Ramos (cell line): ENCODE measurements at regions not wholly inside any gene's neighbourhood (a gene's known extent, or its start where the extent isn't known, plus 50 kb on each side); places are given as distances from the start of the nearest gene placed in this dataset.

Source experiments
- in situ Hi-C: fragments of 300-500 bp; cut with MboI; formaldehyde crosslinking; loops from one replicate; pipeline ENCODE4 v1.14.3; 2022; ENCODE audit warnings: low sequenced_read_pairs; ENCODE audit not compliant: unreplicated experiment

- in situ Hi-C loops, result no loop called here
Measured at GRCh38 chr1:98099501-98099900, 178.7 kb upstream of the DPYD start.

DNA sequence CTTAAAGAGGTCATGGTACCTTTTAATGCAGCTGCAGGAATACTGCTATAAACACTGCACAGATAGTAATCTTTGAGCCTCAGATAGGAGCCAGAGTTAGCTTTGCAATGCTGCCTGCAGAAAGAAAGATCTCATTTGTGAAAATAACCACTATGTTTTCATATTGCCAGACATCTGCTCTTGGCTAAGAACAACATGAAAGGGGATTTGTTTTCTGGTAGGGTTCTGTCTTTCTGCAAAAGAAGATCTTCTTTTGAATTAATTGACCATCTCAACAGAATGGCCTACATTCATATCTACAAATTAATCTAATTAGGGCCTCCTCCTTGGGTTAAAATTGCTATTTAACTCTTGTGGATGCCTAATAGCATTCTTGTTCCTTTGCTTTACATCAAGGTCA is 177.6 kb upstream of the DPYD start:
- in situ Hi-C loops, result no loop called here

DNA sequence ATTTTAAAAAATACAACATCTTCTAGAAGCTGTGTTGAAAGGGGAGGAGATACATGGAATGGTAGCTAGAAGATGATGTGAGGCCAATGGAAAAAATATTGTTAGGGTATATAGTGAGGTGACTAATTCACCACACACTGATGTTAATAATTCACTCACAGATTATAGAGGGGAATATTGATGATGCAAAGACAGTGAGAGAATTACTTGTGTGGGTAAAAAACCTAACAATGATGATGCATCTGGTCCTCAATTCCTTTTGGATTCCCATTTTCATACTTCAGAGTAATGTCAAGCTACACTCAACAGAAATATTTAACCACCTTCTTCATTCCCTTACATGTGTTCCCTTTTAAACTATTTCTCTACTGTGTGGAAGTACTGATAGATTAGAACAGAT is 169.5 kb upstream of the DPYD start:
- in situ Hi-C loops, result no loop called here

DNA sequence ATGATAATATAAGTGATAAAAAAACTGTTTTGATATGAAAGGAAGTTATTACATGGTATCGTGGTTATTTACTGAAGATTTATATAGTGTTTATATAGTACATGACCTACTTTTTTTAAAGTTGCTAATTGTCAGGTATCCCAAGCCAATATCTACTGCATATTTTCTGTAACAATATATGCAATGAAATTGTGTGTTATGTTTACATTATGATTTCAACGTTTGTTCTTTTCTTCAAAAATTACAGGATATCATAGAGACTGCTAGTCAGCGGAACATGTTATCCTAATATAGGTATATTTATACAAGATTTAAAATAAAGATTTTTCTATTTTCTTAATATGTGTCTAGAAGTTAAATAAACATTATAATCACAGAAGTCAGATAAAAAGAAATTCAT is 167.5 kb upstream of the DPYD start:
- in situ Hi-C loops, result no loop called here

- in situ Hi-C loops, result no loop called here
Measured at GRCh38 chr1:98086796-98087441, 166.1 kb upstream of the DPYD start.

DNA sequence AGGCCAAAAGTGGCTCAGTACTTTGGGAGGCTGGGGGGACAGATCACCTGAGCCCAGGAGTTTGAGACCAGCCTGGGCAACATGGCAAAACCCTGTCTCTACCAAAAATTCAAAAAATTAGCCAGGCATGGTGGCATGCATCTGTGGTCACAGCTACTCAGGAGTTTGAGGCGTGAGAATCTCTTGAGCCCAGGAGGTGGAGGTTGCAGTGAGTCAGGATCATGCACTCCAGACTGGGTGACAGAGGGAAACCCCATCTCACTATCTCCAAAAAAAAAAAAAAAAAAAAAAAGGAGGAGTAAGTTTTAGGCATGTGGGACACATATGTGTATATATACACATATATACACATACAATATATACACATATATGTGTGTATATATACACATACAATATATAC is 165.3 kb upstream of the DPYD start:
- in situ Hi-C loops, result no loop called here

DNA sequence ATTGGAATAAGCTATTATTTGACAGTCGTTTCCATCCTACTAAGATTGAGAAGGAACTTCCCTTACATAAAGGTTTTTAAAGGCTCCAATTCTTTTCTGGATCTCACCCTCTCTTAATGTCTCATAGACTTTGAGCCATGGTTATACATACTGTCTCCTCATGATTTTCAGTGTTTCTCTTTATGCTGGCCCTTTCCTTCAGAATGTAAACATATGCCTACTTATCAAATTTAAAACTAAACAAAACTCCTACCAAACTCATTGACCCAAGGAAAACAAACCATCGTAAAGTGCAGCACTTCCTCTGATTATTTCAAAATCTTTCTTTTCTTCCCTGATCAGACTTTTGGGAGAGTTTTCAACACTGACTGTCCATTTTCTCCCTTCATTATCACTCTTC is 163.4 kb upstream of the DPYD start:
- in situ Hi-C loops, result no loop called here

- in situ Hi-C loops, result no loop called here
Measured at GRCh38 chr1:98081944-98082343, 161.1 kb upstream of the DPYD start.

DNA sequence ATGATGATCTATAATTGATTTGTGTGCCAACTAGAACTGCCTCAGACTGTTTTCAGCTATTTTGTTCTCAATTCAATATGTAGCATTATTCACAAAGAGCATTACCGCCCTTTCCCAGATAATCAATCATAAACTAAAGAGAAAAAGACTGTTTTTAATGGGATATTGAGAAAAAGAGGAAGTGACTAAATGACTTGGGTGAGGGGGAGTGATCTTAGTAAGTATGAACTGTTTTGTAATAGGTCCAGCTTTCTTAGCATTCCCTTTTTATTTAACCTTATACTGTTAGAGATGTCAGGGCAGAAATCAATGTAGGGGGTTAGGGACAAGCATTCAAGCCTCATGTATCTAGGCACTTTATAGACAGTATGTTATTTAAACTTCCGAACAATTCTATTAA is 157.8 kb upstream of the DPYD start:
- in situ Hi-C loops, result no loop called here

- in situ Hi-C loops, result no loop called here
Measured at GRCh38 chr1:98077691-98078090, 156.9 kb upstream of the DPYD start.

DNA sequence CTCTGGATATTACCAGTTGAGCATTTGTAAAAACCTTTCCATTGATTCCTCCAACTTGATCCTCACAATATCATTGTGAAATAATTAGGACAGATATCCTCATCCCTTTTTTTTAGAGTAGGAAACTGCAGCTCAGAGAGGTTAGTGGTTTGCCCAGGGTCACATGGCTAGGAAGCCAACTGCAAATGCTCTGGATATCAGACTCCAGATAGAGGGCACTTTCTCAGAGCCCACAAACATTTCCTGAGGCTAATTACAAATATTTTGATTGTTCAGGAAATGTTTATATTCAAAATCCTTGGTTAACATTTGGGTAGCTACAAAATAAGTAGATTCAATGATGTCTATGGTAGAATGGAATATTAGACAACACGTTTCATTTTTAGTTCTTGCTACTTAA is 154.8 kb upstream of the DPYD start:
- in situ Hi-C loops, result no loop called here

DNA sequence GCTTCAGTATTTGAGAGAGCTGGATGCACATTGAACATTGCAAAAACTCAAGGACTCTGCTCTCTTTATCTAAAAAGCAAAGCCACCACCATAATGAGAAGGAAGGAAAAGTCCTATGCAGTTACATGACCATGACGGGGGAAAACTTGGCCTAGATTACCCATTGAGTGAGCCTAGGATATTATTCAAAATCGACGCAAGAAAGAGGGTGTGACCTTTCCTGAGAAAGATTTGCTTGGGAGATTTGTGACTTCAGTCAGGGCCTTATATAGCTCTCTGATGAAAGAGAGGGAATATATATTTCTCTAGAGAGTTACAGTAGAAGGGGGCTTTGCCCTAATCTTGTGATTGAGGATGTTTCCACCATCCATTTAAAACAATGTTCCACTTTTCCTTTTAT is 153.0 kb upstream of the DPYD start:
- in situ Hi-C loops, result no loop called here

- in situ Hi-C loops, result no loop called here
Measured at GRCh38 chr1:98073106-98073505, 152.3 kb upstream of the DPYD start.

GRCh38 chr1:98072047-98072446 is 151.2 kb upstream of the DPYD start:
- in situ Hi-C loops, result no loop called here

DNA sequence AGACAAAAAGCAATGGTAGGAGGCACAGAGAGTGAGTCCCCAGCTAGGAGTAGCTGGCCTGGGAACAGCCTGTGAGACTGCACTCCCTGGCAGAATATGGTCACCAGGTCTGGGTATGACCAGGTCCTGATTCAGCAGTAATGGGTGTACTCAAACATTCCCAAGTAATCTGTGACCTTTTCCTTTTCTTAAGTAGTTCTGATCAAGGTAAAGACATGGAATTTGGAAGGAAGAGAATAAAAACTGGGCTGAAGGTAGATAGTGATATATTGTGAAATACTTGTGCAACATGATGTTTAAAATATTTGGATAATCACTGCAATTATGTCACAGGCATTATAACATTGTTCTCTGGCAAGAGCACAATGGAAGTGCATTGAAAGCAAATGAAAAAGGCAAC is 147.2 kb upstream of the DPYD start:
- in situ Hi-C loops, result no loop called here

DNA sequence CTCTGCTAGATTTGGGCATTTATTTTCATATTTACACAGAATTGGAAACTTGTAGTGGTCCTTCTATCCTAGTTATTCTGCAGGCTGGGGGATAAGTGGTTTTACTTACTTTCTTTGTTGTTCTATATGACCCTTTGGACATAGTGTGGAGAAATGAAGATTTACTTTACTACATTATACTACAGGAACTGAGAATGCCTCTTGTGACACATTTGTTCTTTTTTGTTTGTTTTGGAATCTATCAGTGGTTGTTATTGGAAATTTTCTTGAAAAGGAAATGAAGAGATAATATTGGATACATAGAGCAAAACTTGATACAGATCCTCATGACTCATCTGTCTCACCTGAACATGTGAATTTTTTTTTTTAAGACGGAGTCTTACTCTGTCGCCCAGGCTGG is 146.1 kb upstream of the DPYD start:
- in situ Hi-C loops, result no loop called here

DNA sequence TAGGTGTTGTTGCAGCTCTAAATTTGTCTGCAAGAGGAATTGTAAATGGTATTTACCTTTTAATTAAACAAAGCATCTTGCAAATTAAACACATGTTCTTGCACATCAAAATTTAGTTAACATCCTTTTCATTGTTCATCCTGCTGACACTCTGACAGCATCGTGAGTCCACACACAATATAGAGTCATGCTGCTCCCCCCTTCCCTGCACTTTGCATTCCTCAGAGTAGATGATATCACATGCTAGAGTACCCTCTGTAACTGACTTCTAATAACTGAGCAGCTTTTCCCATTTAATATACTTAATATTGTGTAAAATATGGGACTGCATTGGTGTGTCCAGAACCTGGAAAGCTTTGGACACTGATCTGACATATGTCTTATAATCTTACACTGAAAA is 138.8 kb upstream of the DPYD start:
- in situ Hi-C loops, result loop anchor here (10.0 kb wide), 1 partner anchor 1095 kb away; no protein-coding TSS in a partner anchor

DNA sequence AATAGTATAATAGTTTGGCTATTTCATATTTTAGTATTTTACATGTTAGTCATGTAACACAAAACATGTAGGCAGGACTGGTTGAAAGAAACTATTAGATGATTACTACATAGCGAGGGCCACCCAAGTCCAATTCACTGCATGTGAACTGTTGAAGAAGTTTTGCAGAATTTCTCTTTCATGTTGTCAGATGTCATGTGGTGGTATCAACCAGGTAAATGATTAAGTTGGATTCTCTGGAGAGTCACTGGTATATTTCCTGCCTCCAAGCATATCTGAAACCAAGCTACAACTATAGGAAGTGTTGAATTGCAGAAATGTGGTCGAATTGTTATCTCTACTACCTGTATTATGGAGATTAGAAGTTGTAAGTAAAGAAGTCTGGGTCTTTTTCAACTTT is 137.8 kb upstream of the DPYD start:
- in situ Hi-C loops, result loop anchor here (10.0 kb wide), 1 partner anchor 1094 kb away; no protein-coding TSS in a partner anchor

- in situ Hi-C loops, result loop anchor here (10.0 kb wide), 1 partner anchor 1093 kb away; no protein-coding TSS in a partner anchor
Measured at GRCh38 chr1:98057236-98057910, 136.5 kb upstream of the DPYD start.

DNA sequence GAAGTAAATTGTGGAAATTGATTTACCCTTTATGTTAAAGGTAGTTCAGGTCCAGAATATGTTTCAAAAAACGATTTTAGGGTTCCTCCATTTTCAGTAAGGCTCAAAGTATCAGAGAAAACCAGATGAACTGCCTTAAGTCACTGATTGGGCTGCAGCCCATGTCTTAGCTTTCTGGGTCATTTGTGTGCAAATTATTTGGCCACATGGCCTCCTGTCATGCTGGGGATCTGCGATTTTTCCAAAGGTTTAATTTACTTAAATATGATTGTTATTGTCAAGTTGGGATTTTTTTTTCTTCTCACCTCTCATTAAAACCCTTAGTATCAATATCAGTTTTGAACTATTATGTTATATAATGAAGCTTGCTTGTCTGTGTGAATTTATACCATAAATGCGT is 135.9 kb upstream of the DPYD start:
- in situ Hi-C loops, result loop anchor here (10.0 kb wide), 1 partner anchor 1092 kb away; no protein-coding TSS in a partner anchor

DNA sequence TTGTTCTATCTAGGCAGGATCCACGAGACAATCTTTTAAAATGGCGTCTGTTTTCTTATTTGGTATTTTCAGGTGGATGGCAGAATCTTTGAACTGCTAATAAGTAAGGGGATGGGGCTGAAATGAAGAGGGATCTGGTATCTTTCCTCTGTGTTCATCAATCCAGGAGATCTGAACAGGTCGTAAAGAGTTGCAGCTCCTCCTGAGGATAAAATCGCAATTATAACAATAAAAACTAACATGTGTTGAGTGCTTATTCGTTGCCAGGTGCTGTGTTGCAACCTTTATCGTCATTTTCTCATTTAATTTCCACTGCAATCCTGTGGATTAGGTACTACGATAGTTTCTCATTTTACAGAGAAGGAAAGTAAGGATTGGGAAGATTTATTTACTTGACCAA is 134.6 kb upstream of the DPYD start:
- in situ Hi-C loops, result loop anchor here (10.0 kb wide), 1 partner anchor 1091 kb away; no protein-coding TSS in a partner anchor

GRCh38 chr1:98054786-98055185 is 134.0 kb upstream of the DPYD start:
- in situ Hi-C loops, result loop anchor here (10.0 kb wide), 1 partner anchor 1090 kb away; no protein-coding TSS in a partner anchor
